HG02943 (cell line): ENCODE measurements at regions not wholly inside any gene's neighbourhood (a gene's known extent, or its start where the extent isn't known, plus 50 kb on each side); places are given as distances from the start of the nearest gene placed in this dataset.
"Not testable (repeated sequence)": the region's sequence is repeated elsewhere in the genome, so short reads cannot be mapped to it uniquely, and the experiment has no call there.

Source experiments
- ATAC-seq: cut with Tn5 transposase; IDR thresholded peaks from one replicate; pipeline ENCODE4 v1.9.1; 2021; ENCODE audit warnings: mild to moderate bottlenecking, low read depth, moderate library complexity; ENCODE audit not compliant: unreplicated experiment

DNA sequence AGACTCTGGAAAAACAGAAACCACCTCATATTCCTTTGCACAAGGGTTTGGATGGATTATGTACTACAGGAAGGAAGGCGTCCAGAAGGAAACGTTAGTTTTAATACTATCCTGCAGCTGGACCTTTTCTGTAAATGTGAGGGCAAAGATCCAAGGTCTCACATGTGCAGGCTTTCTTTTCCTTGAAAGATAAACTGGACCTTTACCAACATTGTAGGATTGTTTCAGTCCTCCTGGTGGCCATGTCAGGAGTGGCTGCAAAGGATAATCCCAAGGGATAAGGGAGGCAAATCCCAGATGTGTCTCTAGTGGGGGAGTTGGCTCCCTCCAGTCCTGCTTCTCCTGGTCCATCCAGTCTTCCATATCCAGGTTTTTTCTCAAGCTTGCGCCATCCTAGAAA is 397.5 kb downstream of the HTR1A start:
- ATAC-seq: no peak

DNA sequence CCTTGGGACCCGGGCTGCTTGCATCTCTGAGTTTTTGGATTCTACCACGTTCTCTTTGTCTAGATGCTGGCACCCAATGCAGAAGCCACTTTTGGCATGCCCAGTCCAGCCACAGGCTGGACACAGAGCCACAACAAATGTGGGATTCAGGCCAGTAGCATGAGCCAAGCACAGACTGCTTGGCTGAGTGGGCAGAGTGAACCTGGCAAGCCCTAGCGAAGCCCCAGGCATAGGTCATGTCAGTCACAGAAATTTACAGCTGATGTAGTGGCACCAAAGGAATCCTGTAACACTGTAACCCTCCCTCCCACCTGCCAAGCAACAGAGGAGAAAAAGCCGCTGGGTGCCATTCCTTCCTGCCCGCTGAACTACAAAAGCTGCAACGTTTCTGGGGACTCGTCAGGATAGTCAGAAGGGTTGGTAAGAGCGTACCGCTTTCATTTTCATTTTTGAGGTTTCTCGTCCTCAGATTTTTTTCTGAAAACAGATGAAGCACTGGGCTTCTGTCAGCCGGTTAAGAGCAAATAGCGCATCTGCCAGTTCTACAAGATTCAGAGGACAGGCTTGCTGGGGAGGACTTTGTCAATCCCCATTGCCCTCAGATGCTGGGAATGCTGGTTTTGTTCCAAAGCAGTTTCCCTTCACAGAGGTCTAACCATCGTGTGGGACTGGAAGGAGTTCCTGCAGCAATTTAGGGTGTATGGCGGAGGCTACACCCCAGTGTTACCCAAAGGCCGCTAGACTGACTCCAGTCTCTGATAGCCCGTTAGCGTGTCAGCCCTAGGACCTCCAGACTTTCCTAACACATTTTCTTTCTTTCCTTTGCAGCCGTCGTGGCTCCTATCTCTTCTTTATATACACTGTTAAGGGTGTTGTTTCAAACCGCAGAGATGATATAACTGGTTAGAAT is 399.0 kb downstream of the HTR1A start:
- ATAC-seq: no peak

DNA sequence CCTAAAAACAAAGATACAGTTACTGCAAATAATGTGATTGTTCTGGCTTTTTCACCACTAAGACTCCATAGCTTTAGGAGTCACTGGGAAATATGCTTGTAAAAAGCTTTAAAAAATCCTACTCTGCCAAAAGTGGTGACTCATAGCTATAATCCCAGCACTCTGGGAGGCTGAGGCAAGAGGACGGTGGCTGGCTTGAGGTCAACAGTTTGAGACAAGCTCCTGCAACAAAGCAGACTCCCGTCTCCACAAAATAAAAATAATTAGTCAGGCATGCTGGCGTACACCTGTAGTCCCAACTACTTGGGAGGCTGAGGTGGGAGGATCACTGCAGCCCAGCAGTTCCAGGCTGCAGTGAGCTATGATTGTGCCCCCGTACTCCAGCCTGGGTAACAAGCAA is 406.4 kb downstream of the HTR1A start:
- no peak for ATAC-seq

DNA sequence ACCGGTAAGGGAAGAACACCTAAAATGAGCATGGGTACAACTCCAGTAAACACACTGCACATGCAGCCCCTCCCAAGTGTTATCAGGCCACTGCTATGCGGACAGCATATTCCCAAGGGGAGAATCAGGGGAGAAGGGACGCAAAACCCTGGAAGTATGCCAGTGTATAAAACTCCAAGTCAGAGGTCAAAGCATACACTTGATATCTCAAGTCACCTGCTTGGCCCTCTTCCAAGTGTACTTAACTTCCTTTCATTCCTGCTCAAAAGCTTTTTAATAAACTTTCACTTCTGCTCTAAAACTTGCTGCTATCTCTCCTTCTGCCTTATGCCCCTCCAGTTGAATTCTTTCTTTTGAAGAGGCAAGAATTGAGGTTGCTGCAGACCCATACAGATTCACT is 408.1 kb downstream of the HTR1A start:
- ATAC-seq: no peak

DNA sequence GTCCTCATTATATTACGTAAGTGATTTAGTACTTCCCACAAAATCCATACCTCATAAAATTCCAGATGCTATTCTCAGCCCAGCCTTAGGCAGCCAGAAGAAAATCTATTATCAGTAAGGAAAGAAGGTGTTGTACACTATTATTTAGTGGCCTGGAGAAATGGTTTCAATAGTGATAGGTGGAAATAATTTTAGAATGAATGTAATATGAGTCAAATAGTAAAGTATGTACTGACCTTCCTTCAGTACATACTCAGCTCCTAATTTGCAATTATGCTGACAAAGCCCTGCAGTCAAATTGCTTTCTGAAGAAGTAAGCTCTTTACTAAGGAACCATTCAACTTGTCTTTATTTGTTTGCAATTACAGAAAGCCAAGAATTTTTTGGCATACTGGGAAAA is 409.2 kb downstream of the HTR1A start:
- no peak for ATAC-seq

DNA sequence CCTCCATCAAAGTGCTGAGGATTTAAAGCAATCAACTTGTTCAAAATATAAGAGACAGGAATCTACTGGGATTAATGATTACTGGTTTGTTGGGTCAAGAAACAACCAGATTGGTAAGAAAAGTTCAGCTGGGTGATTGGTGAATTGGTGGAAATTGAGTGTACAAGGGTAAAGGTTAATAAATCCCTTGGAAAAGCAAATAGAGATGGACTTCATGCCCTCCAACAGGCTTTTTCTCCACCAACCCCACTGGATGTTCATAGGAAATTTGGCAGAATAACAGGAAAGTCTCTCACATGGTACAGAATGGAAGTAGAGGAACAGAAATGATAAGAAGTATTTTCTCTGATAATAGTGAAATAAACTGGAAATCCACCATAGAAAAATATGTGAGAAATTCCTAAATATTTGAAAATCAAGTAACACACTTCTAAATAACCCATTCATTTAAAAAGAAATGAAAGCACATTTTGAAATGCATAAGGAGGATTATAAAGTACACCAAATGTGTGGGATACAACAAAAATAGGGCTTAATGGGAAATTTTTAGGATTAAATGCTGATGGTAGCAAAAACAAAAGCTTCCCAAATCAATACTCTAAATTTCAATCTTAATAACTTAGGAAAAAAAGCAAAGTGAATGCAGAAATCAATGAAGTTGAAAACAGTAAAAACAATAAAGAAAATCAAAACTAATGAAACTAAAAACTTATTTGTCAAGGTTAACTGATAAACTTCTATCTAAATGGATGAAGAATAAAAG is 426.2 kb downstream of the HTR1A start:
- no peak for ATAC-seq

DNA sequence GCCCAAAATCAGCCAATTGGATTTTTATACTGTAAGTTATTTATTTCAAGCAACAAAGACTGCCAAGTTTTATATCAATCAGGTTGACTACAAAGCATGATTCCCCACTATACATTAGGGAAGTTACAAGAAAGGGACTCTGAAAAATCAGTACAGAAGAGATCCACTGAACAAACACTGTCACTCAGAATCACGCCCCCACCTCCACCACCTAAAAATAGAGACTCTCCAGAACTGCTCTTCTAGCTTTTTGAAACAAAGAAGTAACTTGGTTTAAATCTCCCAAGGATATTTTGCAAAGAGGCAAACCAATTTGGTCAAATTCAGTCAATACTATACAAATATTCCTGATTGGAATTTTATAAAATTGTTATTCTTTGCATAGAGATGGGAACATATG is 438.0 kb downstream of the HTR1A start:
- ATAC-seq: no peak

DNA sequence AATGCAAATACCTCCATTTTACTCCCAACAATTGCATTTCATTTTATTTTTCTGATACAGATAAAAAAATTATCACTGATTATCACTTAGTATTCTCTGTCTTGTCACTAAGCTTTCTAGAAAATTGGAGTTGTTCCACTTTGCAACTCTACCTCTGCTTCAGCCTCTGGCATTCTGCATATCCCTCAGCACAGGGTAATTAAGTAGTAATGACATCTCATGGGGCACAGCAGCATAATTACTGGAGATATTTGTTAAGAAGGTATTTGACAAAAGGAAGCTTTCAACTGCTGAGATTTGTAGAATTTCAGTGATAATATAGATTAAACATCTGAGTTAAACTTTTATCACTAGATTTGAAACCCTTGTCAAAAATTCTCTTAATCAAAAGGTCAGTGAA is 446.2 kb downstream of the HTR1A start:
- no peak for ATAC-seq

DNA sequence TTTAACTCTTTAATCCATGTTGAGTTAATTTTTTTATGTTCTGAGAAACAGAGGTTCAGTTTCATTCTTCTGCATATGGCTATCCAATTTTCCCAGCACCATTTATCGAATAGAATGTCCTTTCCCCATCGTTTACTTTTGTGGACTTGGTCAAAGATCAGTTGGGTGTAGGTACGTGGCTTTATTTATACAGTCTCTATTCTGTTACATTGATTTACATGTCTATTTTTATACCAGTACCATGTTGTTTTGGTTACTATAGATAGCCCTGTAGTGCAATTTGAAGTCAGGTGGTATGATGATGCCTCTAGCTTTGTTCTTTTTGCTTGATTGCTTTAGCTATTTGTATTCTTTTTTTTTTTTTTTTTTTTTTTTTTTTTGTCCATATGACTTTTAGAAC is 462.0 kb downstream of the HTR1A start:
- ATAC-seq: no peak

DNA sequence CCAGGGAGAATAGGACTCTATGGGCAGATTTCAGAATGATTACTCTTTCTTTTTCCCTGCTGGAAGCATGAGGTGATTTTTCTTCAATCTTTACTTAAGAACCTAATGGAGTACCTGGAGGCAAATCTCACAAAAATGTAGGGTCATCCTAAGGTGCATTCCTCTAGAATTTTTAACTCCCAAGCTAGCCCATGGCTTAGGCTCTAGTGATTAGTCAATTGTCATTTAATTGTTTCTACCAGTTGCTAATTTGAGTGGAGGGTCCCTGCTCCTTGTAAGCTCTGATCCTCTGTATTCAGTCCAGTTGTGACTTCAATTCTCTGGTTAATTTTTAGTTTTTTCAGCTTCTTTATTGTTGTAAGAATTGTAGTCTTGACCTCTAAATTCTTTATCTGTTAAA is 467.0 kb downstream of the HTR1A start:
- no peak for ATAC-seq

DNA sequence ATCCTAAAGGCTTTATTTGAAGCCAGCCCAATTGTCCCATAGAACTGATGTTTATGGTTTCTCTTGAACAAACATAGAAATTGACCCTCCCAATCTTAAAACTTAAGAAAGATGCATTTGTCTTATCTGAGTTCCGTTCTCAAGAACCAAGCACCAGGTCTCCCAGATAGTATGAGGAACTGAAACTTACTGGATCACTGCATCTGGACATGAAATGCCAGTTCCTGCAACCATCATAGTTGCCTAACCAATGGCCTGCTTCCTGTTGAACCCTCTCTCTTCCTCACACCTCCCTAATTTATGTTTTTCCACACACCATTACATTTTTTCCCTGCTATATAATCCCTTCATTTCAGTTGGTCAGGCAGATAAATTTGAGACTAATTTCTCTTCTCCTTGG is 478.9 kb downstream of the HTR1A start:
- no peak for ATAC-seq

DNA sequence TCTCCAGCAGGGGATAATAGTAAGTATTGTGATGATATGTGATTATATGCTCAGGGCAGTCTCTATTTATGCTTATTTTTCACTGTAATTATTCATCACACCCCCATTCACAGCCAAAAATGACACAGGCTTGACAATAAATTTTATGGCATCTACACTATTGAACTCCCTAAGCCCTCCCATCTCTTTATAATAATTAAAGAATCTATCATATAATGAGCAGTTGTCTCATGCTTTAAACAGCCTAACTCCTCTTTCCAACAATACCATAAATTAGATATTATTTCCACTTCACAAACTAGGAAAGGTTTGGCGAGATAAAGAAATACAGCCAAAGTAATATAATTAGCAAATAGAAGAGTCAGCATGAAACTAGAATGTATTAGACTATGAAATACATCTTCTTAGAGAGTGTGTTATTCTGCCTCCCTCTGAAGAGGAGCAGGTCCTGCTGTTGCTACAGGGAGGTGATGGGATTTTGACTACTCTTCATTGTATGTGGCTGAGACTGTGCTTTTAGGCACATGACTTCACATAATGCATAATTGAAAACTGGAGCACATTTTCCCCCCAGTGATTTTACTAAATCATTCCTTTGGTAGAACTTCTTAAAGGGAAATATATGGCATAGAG is 488.8 kb downstream of the HTR1A start:
- no peak for ATAC-seq

DNA sequence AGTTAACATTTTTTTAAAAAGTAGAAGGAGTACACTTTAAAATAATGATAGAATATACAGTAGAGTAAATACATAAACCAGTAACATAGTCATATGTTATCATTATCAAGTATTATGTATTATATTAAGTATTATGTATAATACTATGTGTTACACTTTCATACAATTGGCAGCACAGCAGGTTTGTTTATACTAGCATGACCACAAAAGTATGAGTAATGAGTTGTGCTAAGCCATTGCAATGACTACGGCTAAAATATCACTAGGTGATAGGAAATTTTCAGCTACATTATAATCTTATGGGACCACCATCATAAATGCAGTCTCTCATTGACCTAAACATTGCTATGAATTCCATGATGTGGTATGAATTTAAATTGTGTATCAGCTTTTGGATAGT is 506.0 kb downstream of the HTR1A start:
- ATAC-seq: no peak

DNA sequence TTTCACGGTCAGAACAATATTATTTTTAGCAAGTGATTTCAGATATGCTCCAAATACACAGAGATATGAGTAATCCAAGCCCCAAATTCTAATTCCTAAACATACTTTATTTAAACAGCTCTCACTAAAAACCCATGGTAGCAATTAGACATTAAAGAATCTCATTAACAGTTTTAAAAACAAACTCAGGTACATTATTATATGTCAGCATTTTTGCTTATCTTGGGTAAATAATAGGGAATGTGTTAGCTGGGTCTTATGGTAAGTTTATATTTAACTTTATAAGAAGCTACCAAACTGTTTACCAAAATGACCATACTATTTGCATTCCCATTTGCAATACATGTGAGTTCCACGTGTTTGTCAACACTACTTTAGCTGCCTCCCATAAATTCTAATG is 511.1 kb downstream of the HTR1A start:
- no peak for ATAC-seq

DNA sequence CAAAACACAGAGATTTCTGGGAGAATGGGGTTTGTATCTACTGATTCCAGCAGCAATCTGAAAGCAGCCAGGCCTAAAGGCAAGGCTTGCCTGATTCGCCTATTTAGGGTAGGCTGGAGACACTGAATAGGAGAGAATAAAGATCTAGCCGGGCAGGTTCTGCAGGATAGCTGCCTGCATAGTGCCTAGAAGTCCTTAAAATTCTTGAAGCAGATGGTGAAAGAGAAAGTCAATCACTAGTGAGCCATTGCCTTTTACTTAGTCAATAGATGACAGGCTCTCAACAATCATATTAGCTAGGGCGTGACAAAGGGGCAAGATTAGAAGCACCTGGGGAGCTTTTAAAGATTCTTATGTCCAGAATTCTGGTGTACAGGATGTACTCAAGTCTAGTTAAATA is 522.7 kb downstream of the HTR1A start:
- ATAC-seq: no peak

DNA sequence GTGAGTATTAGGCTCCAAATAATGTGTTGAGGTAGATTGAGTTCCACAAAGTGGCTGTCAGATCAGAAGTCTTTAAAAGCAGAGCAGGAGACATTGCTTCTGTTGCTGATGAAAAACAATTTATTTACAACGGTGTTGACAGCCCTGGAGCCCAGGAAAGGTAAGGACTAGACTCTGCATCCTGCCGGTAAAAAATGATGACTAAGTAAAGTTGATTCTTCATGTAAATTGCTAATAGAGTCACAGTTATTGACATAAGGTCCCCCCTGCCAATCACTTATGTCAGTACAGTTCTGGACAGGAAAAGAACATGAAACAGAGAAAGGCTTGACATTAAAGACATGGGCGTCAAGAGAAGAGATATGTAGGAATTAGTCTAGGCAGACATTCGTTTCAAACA is 552.5 kb downstream of the HTR1A start:
- ATAC-seq: no peak

DNA sequence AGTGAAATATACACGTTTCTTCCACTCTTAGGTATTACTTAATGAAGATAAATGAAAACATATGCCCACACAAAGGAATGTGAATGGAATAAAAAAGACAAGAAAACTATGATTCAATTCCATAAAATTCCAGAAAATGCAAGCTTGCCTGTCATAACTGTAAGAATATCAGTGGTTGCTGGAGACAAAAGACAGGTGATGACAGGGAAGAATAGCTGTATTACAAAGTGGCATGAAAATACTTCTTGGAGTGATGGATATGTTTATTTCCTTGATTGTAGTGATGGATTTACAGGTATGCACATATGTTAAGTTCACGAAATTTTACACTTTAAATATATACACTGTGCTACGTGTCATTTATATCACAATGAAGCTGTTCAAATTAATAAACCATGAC is 553.3 kb downstream of the HTR1A start:
- no peak for ATAC-seq

DNA sequence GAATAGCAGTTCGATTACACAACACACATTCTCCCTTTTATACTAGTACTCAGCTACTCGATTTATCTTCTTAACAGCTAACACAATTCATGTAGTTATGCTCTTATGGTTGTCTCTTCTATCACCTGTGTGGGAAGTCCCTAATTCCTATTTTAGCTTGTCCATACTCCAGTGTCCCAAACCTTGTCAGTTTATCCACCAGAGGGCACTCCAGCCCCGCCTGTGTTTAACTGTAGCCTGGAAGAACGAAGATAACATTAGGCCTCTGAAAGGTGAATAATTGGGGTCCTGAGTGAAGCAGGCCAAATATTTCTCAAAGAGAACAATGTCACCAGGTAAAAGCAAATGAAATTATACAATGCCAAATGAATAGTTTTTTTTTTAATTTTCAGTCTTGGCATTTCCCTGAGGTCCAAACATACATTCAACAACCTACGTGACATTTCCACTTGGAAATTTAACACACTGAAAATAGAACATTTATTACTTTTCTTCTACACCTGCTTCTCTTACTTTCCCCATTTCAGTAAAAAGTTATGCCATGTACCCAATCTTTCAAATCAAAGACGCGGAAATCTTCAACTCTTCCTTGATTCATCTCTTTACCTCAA is 560.7 kb downstream of the HTR1A start:
- no peak for ATAC-seq

DNA sequence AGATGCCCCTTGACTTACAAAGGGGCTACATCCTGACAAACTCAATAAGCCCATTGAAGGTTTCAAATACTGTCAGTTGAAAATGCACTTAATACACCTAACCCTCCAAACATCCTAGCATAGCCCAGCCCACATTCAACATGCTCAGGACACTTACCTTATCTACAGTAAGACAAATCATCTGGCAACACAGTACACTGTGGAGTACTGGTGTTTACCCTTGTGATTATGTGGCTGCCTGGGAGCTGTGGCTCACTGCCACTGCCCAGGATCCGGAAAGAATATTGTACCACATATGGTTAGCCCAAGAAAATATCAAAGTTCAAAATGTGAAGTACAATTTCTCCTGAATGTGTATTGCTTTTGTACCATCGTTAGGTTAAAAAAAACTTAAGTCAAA is 562.2 kb downstream of the HTR1A start:
- no peak for ATAC-seq

DNA sequence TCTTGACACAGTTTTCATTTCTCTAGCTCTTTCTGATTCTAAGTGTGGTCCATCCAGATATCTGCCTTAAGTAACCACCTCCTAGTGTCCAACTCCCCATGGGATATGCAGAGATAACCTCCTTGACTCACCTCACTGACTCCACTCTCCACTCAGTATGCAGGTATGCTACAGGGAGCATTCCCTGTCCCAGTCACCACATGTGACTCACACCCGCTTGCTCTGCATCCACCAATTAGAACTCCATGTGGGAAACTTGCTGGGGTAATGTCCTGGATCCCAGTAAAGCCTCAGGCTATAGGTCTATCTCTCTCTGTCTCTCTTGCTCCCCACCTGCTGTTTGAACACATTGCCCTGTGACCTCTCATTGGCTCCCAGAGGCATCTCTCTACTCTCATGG is 563.9 kb downstream of the HTR1A start:
- no peak for ATAC-seq

DNA sequence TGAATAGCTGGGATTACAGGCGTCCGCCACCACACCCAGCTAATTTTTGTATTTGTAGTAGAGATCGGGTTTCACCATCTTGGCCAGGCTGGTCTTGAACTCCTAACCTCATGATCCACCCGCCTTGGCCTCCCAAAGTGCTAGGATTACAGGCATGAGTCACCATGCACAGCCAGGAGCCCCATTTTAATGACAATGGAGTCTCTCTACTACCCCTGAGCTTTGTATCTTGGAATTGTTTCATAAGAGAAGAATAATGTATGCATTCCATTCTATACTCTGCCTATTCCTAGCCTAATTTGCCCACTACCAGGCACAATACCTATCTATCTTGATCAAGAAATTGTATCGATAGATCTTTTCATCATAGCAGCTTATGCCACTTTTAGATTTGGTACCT is 574.1 kb downstream of the HTR1A start:
- ATAC-seq: not testable (repeated sequence)
